SK-N-SH (cell line): ENCODE measurements at regions not wholly inside any gene's neighbourhood (a gene's known extent, or its start where the extent isn't known, plus 50 kb on each side); places are given as distances from the start of the nearest gene placed in this dataset.

Experiments used
- CTCF ChIA-PET: fragments of 300-600, 350-600 bp; formaldehyde crosslinking; extraction: SDS; loops from one replicate; lab custom pipeline; 2021; lab: Yijun Ruan, JAX
- POLR2A ChIA-PET: fragments of 350-600 bp; sonication (Branson Sonifier 250); formaldehyde crosslinking; extraction: SDS; loops from one replicate; lab custom pipeline; 2020; ENCODE audit warnings: antibody characterized with exemption, inconsistent platforms; lab: Yijun Ruan, JAX
- DNase-seq: peaks from one replicate; pipeline ENCODE4 v3.0.0; 2012
- H2AFZ ChIP-seq: fragments of 200-600 bp; sonication (generic); 2 replicates; pipeline ENCODE4 v1.8.1; 2016; ENCODE audit warnings: antibody characterized with exemption, mild to moderate bottlenecking, low read depth
- H3F3A ChIP-seq: fragments of 200-600 bp; sonication (generic); replicated peaks from 2 replicates; pipeline ENCODE3; 2016; ENCODE audit warnings: antibody characterized with exemption, mild to moderate bottlenecking; ENCODE audit not compliant: insufficient read depth
- H3K27ac ChIP-seq, 2 experiments: fragments of 200-500 bp in 1 of 2; fragments of 200-600 bp in 1 of 2; sonication (Bioruptor generic) in 1 of 2; sonication (generic), shearing (Covaris generic) in 1 of 2; 2 replicates each; pipeline versions ENCODE4 v1.5.1 to v1.6.1; 2014 to 2016; ENCODE audit warnings: low read depth in 2 of 2, inconsistent platforms in 1 of 2, low read length in 1 of 2, mild to moderate bottlenecking in 1 of 2, mixed read lengths in 1 of 2
- H3K27me3 ChIP-seq: fragments of 200-600 bp; sonication (generic), shearing (Covaris generic); 2 replicates; pipeline ENCODE4 v1.6.1; 2016; ENCODE audit warnings: mixed run types; ENCODE audit not compliant: insufficient read depth
- H3K36me3 ChIP-seq, 2 experiments: fragments of 200-500 bp in 1 of 2; fragments of 200-600 bp in 1 of 2; sonication (Bioruptor generic) in 1 of 2; sonication (generic) in 1 of 2; replicated peaks in 1 of 2; 2 replicates each; pipeline versions ENCODE3 to v1.5.1; 2014 to 2016; ENCODE audit warnings: low read length in 1 of 2, mild to moderate bottlenecking in 1 of 2; ENCODE audit not compliant: insufficient read depth in 2 of 2, control insufficient read depth in 1 of 2
- H3K4me1 ChIP-seq, 2 experiments: fragments of 200-500 bp in 1 of 2; fragments of 200-600 bp in 1 of 2; sonication (Bioruptor generic) in 1 of 2; sonication (generic), shearing (Covaris generic) in 1 of 2; 2 replicates each; pipeline versions ENCODE4 v1.5.1 to v1.6.1; 2014 to 2016; ENCODE audit warnings: low read depth in 1 of 2, low read length in 1 of 2, mixed run types in 1 of 2; ENCODE audit not compliant: insufficient read depth in 2 of 2, control insufficient read depth in 1 of 2
- H3K4me2 ChIP-seq: fragments of 200-600 bp; sonication (generic), shearing (Covaris generic); 2 replicates; pipeline ENCODE4 v1.6.1; 2017; ENCODE audit warnings: mixed run types
- H3K4me3 ChIP-seq, 2 experiments: fragments of 200-500 bp in 1 of 2; fragments of 200-600 bp in 1 of 2; sonication (Bioruptor generic) in 1 of 2; sonication (generic), shearing (Covaris generic) in 1 of 2; 2 replicates each; pipeline versions ENCODE4 v1.5.1 to v1.8.1; 2014 to 2016; ENCODE audit warnings: low read depth in 2 of 2, inconsistent platforms in 1 of 2, low read length in 1 of 2, mild to moderate bottlenecking in 1 of 2, mixed read lengths in 1 of 2, moderate library complexity in 1 of 2
- H3K79me2 ChIP-seq: fragments of 200-600 bp; sonication (generic); 2 replicates; pipeline ENCODE4 v1.8.1; 2017; ENCODE audit warnings: mild to moderate bottlenecking; ENCODE audit not compliant: insufficient read depth
- H3K9ac ChIP-seq: fragments of 200-600 bp; sonication (generic); 2 replicates; pipeline ENCODE4 v1.6.1; 2017; ENCODE audit warnings: mixed run types
- H3K9me2 ChIP-seq: fragments of 200-600 bp; sonication (generic); 2 replicates; pipeline ENCODE4 v1.6.1; 2017; ENCODE audit warnings: mixed run types
- H3K9me3 ChIP-seq: fragments of 200-600 bp; sonication (generic); 2 replicates; pipeline ENCODE4 v1.6.1; 2017; ENCODE audit warnings: mixed run types, mild to moderate bottlenecking, moderate library complexity
- H4K20me1 ChIP-seq: fragments of 200-600 bp; sonication (generic); 2 replicates; pipeline ENCODE4 v1.6.1; 2017; ENCODE audit warnings: mild to moderate bottlenecking, mixed run types; ENCODE audit not compliant: insufficient read depth
- CHD2 ChIP-seq: fragments of 150-350 bp; IDR thresholded peaks from 2 replicates; pipeline ENCODE4 v1.6.1; 2018; ENCODE audit warnings: low read length; ENCODE audit not compliant: partially characterized antibody
- CTCF ChIP-seq: fragments of 200-600 bp; sonication (generic); IDR thresholded peaks from 2 replicates; pipeline ENCODE4 v1.6.1; 2017; ENCODE audit warnings: antibody characterized with exemption, mild to moderate bottlenecking, moderate library complexity
- ELF1 ChIP-seq: IDR thresholded peaks from 2 replicates; pipeline ENCODE4 v1.4.0; 2012
- EP300 ChIP-seq, 2 experiments: IDR thresholded peaks; 2 replicates each; pipeline versions ENCODE4 v1.4.0 to v1.6.1; 2012; ENCODE audit warnings: borderline replicate concordance in 1 of 2, low read depth in 1 of 2, low read length in 1 of 2
- FOSL2 ChIP-seq: IDR thresholded peaks from 2 replicates; pipeline ENCODE4 v1.4.0; 2012; ENCODE audit warnings: low read depth, mild to moderate bottlenecking, moderate library complexity, borderline replicate concordance
- FOXJ3 ChIP-seq: sonication (generic); formaldehyde crosslinking; IDR thresholded peaks from 2 replicates; pipeline ENCODE4 v1.5.1; 2020; ENCODE audit warnings: mild to moderate bottlenecking, missing genetic modification reagents
- FOXM1 ChIP-seq: IDR thresholded peaks from 2 replicates; pipeline ENCODE4 v1.4.0; 2012; ENCODE audit warnings: low read depth, mild to moderate bottlenecking
- GATA2 ChIP-seq: sonication (generic); formaldehyde crosslinking; IDR thresholded peaks from 2 replicates; pipeline ENCODE4 v1.5.0; 2020; ENCODE audit warnings: mild to moderate bottlenecking, missing genetic modification reagents
- JUND ChIP-seq: IDR thresholded peaks from 2 replicates; pipeline ENCODE4 v1.4.0; 2012
- MAX ChIP-seq: IDR thresholded peaks from 2 replicates; pipeline ENCODE4 v1.4.0; 2012; ENCODE audit warnings: low read depth
- MXI1 ChIP-seq: IDR thresholded peaks from 2 replicates; pipeline ENCODE4 v1.6.1; 2012; ENCODE audit warnings: mild to moderate bottlenecking, low read depth, low read length, improper control_type of control experiment
- NFIC ChIP-seq: IDR thresholded peaks from 2 replicates; pipeline ENCODE4 v1.4.0; 2012; ENCODE audit warnings: borderline replicate concordance
- NRF1 ChIP-seq: IDR thresholded peaks from 2 replicates; pipeline ENCODE4 v1.6.1; 2012; ENCODE audit warnings: low read depth, mild to moderate bottlenecking, low read length
- POLR2AphosphoS5 ChIP-seq: IDR thresholded peaks from 2 replicates; pipeline ENCODE4 v1.6.1; 2012; ENCODE audit warnings: low read depth, low read length
- RAD21 ChIP-seq: IDR thresholded peaks from 2 replicates; pipeline ENCODE4 v1.6.1; 2012; ENCODE audit warnings: mild to moderate bottlenecking, low read length
- RCOR1 ChIP-seq: fragments of 150-350 bp; IDR thresholded peaks from 2 replicates; pipeline ENCODE4 v1.6.1; 2017; ENCODE audit warnings: antibody characterized with exemption, low read length
- RXRA ChIP-seq: IDR thresholded peaks from 2 replicates; pipeline ENCODE4 v1.4.0; 2012; ENCODE audit warnings: low read depth, mild to moderate bottlenecking, borderline replicate concordance
- SIN3A ChIP-seq: IDR thresholded peaks from 2 replicates; pipeline ENCODE4 v1.6.1; 2012; ENCODE audit warnings: low read depth, mild to moderate bottlenecking, low read length, moderate library complexity, borderline replicate concordance
- TAF1 ChIP-seq: IDR thresholded peaks from 2 replicates; pipeline ENCODE4 v1.6.1; 2012; ENCODE audit warnings: low read depth, mild to moderate bottlenecking, low read length, moderate library complexity, borderline replicate concordance
- TCF12 ChIP-seq: IDR thresholded peaks from 2 replicates; pipeline ENCODE4 v1.4.0; 2012
- USF2 ChIP-seq: fragments of 150-350 bp; IDR thresholded peaks from 2 replicates; pipeline ENCODE4 v1.6.1; 2017; ENCODE audit warnings: antibody characterized with exemption, low read length, low read depth, borderline replicate concordance
- ZBTB33 ChIP-seq: IDR thresholded peaks from 2 replicates; pipeline ENCODE4 v1.4.0; 2012; ENCODE audit warnings: low read depth, borderline replicate concordance
- WGBS: methylation state at CpG from one replicate; pipeline ENCODE4 v1.1.6; 2017; ENCODE audit warnings: low lambda C conversion rate; 5-methylcytosine and 5-hydroxymethylcytosine counted together
- TF ChIP-seq, protein P1 (sequence below): IDR thresholded peaks from 2 replicates; pipeline ENCODE4 v1.4.0; 2012; ENCODE audit warnings: low read depth, borderline replicate concordance

DNA sequence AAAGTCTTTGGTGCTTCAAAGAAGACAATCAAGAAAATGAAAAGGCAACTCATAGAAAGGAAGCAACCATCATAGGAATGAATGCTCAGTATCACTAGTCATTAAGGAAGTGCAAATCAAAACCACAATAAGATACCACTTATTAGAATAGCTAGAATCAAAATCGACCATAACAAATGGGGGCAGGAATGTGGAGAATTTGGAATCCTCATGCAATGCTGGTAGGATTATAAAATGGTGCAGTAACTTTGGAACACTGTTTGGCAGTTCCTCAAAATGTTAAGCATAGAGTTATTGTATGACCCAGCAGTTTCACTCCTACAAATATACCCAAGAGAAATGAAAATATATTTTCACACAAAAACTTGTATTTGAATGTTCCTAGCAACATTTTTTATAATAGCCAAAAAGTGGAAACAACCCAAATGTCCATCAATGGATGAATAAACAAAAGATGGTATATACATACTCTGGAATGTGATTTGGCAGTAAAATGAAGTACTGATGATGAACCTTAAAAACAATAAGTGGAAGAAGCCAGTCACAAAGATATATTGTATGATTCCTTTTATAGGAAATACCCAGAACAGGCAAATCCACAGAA is 105.6 kb downstream of the MIS18A start:
- ChIA-PET CTCF (interaction anchor here (1.0 kb wide), 1 partner anchor 9 kb away, joined by 4 read pairs; no protein-coding TSS in a partner anchor), POLR2A (no interaction called here)
- Histone ChIP-seq H3K9ac (no peak overlapping the region), H3K9me3 (no peaks in the 10 kb centered on the region), H4K20me1 (no peaks in the 10 kb centered on the region), H2AFZ (no peak overlapping the region), H3F3A (no peaks in the 10 kb centered on the region), H3K4me3 (no peak overlapping the region), H3K9me2 (no peaks in the 10 kb centered on the region), H3K4me1 (no peaks in the 10 kb centered on the region), H3K79me2 (no peaks in the 10 kb centered on the region), H3K27ac (no peak overlapping the region), H3K36me3 (no peaks in the 10 kb centered on the region), H3K27me3 (no peaks in the 10 kb centered on the region), H3K4me2 (no peak overlapping the region)
- 0% methylated on average over 1 of the region's 1 CpG for WGBS
- DNase-seq: no peak
- no peak for TF ChIP-seq TAF1
- no peak for TF ChIP-seq ZBTB33
- TF ChIP-seq SIN3A: no peak
- no peak for TF ChIP-seq MAX
- no peak for TF ChIP-seq POLR2AphosphoS5
- no peak for TF ChIP-seq TCF12
- TF ChIP-seq RXRA: no peak
- TF ChIP-seq CHD2: no peak
- no peak for TF ChIP-seq ELF1
- TF ChIP-seq NFIC: no peak
- no peak for TF ChIP-seq EP300 (IDR thresholded peaks at IDR 0.05; ENCODE audit: borderline replicate concordance in 1 of 2, low read depth in 1 of 2, low read length in 1 of 2)
- TF ChIP-seq FOXM1: no peak
- TF ChIP-seq RCOR1: no peak
- no peak for TF ChIP-seq USF2

DNA sequence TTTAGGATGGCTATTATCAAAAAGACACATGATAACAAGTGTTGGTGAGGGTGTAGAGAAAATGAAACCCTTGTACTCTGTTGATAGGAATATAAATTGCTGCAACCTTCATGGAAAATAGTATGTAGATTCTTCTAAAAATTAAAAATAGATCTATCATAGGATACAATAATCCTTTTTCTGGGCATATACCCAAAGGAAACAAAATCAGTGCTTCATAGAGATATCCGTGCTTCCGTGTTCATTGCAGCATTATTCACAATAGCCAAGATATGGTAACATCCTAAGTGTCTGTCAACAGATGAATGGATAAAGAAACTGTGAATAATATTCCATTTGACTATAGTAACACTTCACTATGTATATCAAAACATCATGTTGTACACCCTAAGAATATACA is 106.7 kb downstream of the MIS18A start:
- Histone ChIP-seq H3K9me3 (no peaks in the 10 kb centered on the region), H3K9ac (no peak overlapping the region), H3K4me3 (no peak overlapping the region), H4K20me1 (no peaks in the 10 kb centered on the region), H3K36me3 (no peaks in the 10 kb centered on the region), H3K4me1 (no peaks in the 10 kb centered on the region), H3K4me2 (no peak overlapping the region), H3K9me2 (no peaks in the 10 kb centered on the region), H3K27me3 (no peaks in the 10 kb centered on the region), H2AFZ (no peak overlapping the region), H3K79me2 (no peaks in the 10 kb centered on the region), H3K27ac (no peak overlapping the region), H3F3A (no peaks in the 10 kb centered on the region)
- DNase-seq: no peak
- TF ChIP-seq SIN3A (no peak), FOSL2 (no peak), NRF1 (no peak), ELF1 (no peak), MAX (no peak), FOXJ3 (CRISPR knock-in tag) (no peak), CTCF (no peak), RCOR1 (no peak), GATA2 (CRISPR knock-in tag) (no peak), NFIC (no peak), MXI1 (no peak), JUND (no peak), RAD21 (no peak), EP300 (IDR thresholded peaks at IDR 0.05; ENCODE audit: borderline replicate concordance in 1 of 2, low read depth in 1 of 2, low read length in 1 of 2) (no peak), TCF12 (no peak)
- TF ChIP-seq, protein P1, sequence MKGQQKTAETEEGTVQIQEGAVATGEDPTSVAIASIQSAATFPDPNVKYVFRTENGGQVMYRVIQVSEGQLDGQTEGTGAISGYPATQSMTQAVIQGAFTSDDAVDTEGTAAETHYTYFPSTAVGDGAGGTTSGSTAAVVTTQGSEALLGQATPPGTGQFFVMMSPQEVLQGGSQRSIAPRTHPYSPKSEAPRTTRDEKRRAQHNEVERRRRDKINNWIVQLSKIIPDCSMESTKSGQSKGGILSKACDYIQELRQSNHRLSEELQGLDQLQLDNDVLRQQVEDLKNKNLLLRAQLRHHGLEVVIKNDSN: no peak
- ChIA-PET CTCF (interaction anchor here (1.0 kb wide), 2 partner anchors 8 to 11 kb away, joined by 3 to 4 read pairs; no protein-coding TSS in a partner anchor), POLR2A (no interaction called here)
- WGBS: 58% methylated on average over 2 of the region's 2 CpGs
